Caco-2 (cell line): ENCODE measurements at regions not wholly inside any gene's neighbourhood (a gene's known extent, or its start where the extent isn't known, plus 50 kb on each side); places are given as distances from the start of the nearest gene placed in this dataset.

Source experiments
- BruUV-seq: library from RNA; stranded (reverse); fragments of 400-500 nt; replicated peaks from 2 replicates; lab custom pipeline; 2021; lab: Mats Ljungman, UMichigan
- CTCF ChIA-PET: fragments of 300-600 bp; sonication (Branson Sonifier 250); formaldehyde crosslinking; loops from one replicate; lab custom pipeline; 2022; ENCODE audit warnings: antibody characterized with exemption; lab: Charles Lee
- POLR2A ChIA-PET: fragments of 300-600 bp; sonication (Branson Sonifier 250); formaldehyde crosslinking; loops from one replicate; lab custom pipeline; 2022; ENCODE audit warnings: antibody characterized with exemption; lab: Charles Lee
- DNase-seq, 2 experiments: peaks; one replicate each; pipeline versions ENCODE4 v3.0.0 to v3.0.0-alpha.2; 2020 to 2022
- H3K27me3 ChIP-seq: replicated peaks from 2 replicates; pipeline ENCODE4 v1.6.0; 2011; ENCODE audit warnings: low read length; ENCODE audit not compliant: control insufficient read depth, insufficient read depth
- H3K36me3 ChIP-seq: 2 replicates; pipeline ENCODE4 v1.5.1; 2011; ENCODE audit warnings: low read length; ENCODE audit not compliant: control insufficient read depth, insufficient read depth
- H3K4me1 ChIP-seq: fragments of 250-450 bp; sonication (Bioruptor Pico); 2 replicates; pipeline ENCODE4 v1.5.1; 2020; ENCODE audit warnings: mild to moderate bottlenecking
- H3K4me3 ChIP-seq: 2 replicates; pipeline ENCODE4 v1.5.1; 2011; ENCODE audit warnings: low read depth, mild to moderate bottlenecking, control low read depth, low read length
- H3K9me3 ChIP-seq: fragments of 250-450 bp; sonication (Bioruptor Pico); 2 replicates; pipeline ENCODE4 v1.5.1; 2020; ENCODE audit warnings: mild to moderate bottlenecking, moderate library complexity
- H3K27ac Mint-ChIP-seq: one replicate; pipeline ENCODE4 v1.8.0; 2022; ENCODE audit warnings: mixed read lengths; ENCODE audit not compliant: unreplicated experiment
- H3K27me3 Mint-ChIP-seq: one replicate; pipeline ENCODE4 v1.8.0; 2022; ENCODE audit warnings: mixed read lengths; ENCODE audit not compliant: insufficient read depth, unreplicated experiment
- H3K36me3 Mint-ChIP-seq: one replicate; pipeline ENCODE4 v1.8.0; 2022; ENCODE audit warnings: mild to moderate bottlenecking, mixed read lengths; ENCODE audit not compliant: insufficient read depth, unreplicated experiment
- H3K4me1 Mint-ChIP-seq: one replicate; pipeline ENCODE4 v1.8.0; 2022; ENCODE audit warnings: low read depth, mixed read lengths; ENCODE audit not compliant: unreplicated experiment
- H3K4me3 Mint-ChIP-seq: one replicate; pipeline ENCODE4 v1.8.0; 2022; ENCODE audit warnings: mild to moderate bottlenecking, moderate library complexity, mixed read lengths; ENCODE audit not compliant: unreplicated experiment
- H3K9me3 Mint-ChIP-seq: one replicate; pipeline ENCODE4 v1.8.0; 2022; ENCODE audit warnings: mixed read lengths; ENCODE audit not compliant: unreplicated experiment
- CTCF ChIP-seq, 2 experiments: fragments of 200-600 bp in 1 of 2; IDR thresholded peaks; 1 replicate in 1 of 2; 2 replicates in 1 of 2; pipeline versions ENCODE4 v1.5.1 to v1.8.0; 2011 to 2022; ENCODE audit warnings: antibody characterized with exemption in 1 of 2, control low read depth in 1 of 2, inconsistent platforms in 1 of 2, low read depth in 1 of 2, low read length in 1 of 2, mild to moderate bottlenecking in 1 of 2, moderate library complexity in 1 of 2; ENCODE audit not compliant: insufficient read depth in 1 of 2, severe bottlenecking in 1 of 2, unreplicated experiment in 1 of 2
- intact Hi-C: fragments of 100-400 bp; cut with micrococcal nuclease; formaldehyde crosslinking; loops from one replicate; pipeline ENCODE4 v1.10.0; 2022; ENCODE audit not compliant: unreplicated experiment

- BruUV-seq: no TSS peak
- Histone ChIP-seq H3K9me3 (no peaks in the 10 kb centered on the region), H3K4me1 (no peaks in the 10 kb centered on the region), H3K4me3 (no peak overlapping the region), H3K27me3 (no peaks in the 10 kb centered on the region; the same call in 1 of the 2 replicates), H3K36me3 (no peaks in the 10 kb centered on the region)
- no peak for DNase-seq
- Mint-ChIP-seq H3K27me3 (peaks cover 10% of the 10 kb centered on the region), H3K4me3 (no peak overlapping the region), H3K36me3 (no peaks in the 10 kb centered on the region), H3K4me1 (no peaks in the 10 kb centered on the region), H3K9me3 (peaks cover 10% of the 10 kb centered on the region), H3K27ac (no peak overlapping the region)
- intact Hi-C loops: no loop called here
- POLR2A ChIA-PET: no interaction called here
- CTCF ChIA-PET: no interaction called here
- no peak for TF ChIP-seq CTCF (IDR thresholded peaks at IDR 0.05; ENCODE audit: insufficient read depth in 1 of 2, low read depth in 1 of 2, low read length in 1 of 2, severe bottlenecking in 1 of 2, unreplicated experiment in 1 of 2)
Observed at GRCh38 chr3:72036899-72037298, 252.0 kb upstream of the PROK2 start.

- no peaks in the 10 kb centered on the region for H3K9me3 ChIP-seq
- BruUV-seq: no TSS peak
- H3K36me3 ChIP-seq: no peaks in the 10 kb centered on the region
- H3K27me3 ChIP-seq: no peaks in the 10 kb centered on the region
- Mint-ChIP-seq H3K9me3 (peaks cover 10% of the 10 kb centered on the region), H3K36me3 (no peaks in the 10 kb centered on the region), H3K4me3 (no peak overlapping the region), H3K27me3 (peaks cover 9% of the 10 kb centered on the region), H3K4me1 (no peaks in the 10 kb centered on the region), H3K27ac (no peak overlapping the region)
- no peaks in the 10 kb centered on the region for H3K4me1 ChIP-seq
- intact Hi-C loops: no loop called here
- ChIA-PET POLR2A (no interaction called here), CTCF (no interaction called here)
- DNase-seq: no peak
- no peak overlapping the region for H3K4me3 ChIP-seq
- TF ChIP-seq CTCF (IDR thresholded peaks at IDR 0.05; ENCODE audit: insufficient read depth in 1 of 2, low read depth in 1 of 2, low read length in 1 of 2, severe bottlenecking in 1 of 2, unreplicated experiment in 1 of 2): no peak
Observed at GRCh38 chr3:72035606-72036005, 250.7 kb upstream of the PROK2 start.

- ChIA-PET POLR2A (no interaction called here), CTCF (no interaction called here)
- BruUV-seq: no TSS peak
- no peaks in the 10 kb centered on the region for H3K36me3 ChIP-seq
- no peak for DNase-seq
- no peaks in the 10 kb centered on the region for H3K4me1 ChIP-seq
- Mint-ChIP-seq H3K27me3 (peaks cover 5% of the 10 kb centered on the region), H3K27ac (no peak overlapping the region), H3K9me3 (peaks cover 10% of the 10 kb centered on the region), H3K4me1 (no peaks in the 10 kb centered on the region), H3K4me3 (no peak overlapping the region), H3K36me3 (no peaks in the 10 kb centered on the region)
- H3K9me3 ChIP-seq: no peaks in the 10 kb centered on the region
- intact Hi-C loops: no loop called here
- no peak overlapping the region for H3K4me3 ChIP-seq
- TF ChIP-seq CTCF (IDR thresholded peaks at IDR 0.05; ENCODE audit: insufficient read depth in 1 of 2, low read depth in 1 of 2, low read length in 1 of 2, severe bottlenecking in 1 of 2, unreplicated experiment in 1 of 2): no peak
- H3K27me3 ChIP-seq: no peaks in the 10 kb centered on the region
Observed at GRCh38 chr3:72034986-72035385, 250.0 kb upstream of the PROK2 start.
